ENCODE measurements at regions not wholly inside any gene's neighbourhood (a gene's known extent, or its start where the extent isn't known, plus 50 kb on each side); places are given as distances from the start of the nearest gene placed in this dataset.

- TF ChIP-seq ARID4B (CRISPR knock-in tag; IDR thresholded peaks at IDR 0.05; ENCODE audit: borderline replicate concordance) (no peak), E2F1 (CRISPR knock-in tag; IDR thresholded peaks at IDR 0.05) (no peak), TCF7 (CRISPR knock-in tag; IDR thresholded peaks at IDR 0.05; ENCODE audit: low read depth) (no peak)
Observed at GRCh38 chr17:74107107-74107506, 96.4 kb upstream of the RPL38 start (continued).

DNA sequence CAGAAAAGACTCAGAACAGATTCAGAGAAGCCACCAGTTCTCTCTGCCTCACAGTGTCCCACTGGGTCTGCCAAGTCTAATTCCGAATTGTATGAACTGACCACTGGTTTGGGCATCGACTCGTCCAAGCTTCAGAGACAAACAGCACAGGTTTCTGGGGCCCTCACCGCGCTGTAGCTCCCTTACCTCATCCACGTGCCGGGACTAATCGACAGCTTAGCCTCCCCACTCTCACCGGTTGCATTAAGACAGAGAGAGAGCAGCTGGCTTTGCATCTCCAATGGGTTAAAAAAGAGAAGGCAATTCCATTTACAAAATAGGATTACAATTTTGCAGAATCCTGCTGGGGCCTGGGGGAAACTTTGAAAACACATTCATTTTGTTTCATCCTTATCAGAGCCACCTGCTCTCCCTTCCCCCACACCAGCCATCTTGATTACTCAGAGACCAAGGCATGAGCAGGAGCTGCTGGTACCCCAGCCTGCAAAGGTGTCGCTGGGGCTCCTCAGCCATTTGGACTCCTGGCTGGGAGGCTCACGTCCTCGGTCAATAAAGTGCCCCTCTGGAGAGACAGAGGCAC is 95.3 kb upstream of the RPL38 start:
- CTCF ChIA-PET: interaction anchor here (1.3 to 6.1 kb wide), 4 partner anchors 11 to 91 kb away, joined by 4 to 52 read pairs (median 31); no protein-coding TSS in a partner anchor
- H3K27ac Mint-ChIP-seq: no peak overlapping the region

More for the DNA sequence above, 95.3 kb upstream of the RPL38 start:
- DNase-seq (ENCODE audit: low spot score) (no peak), ATAC-seq (no peak)
- Mint-ChIP-seq H3K4me1 (peaks cover 28% of the 10 kb centered on the region), H3K4me3 (no peak overlapping the region), H3K27me3 (ENCODE audit: low read depth) (peaks cover 8% of the 10 kb centered on the region; the same call in 1 of the 2 replicates), H3K36me3 (no peaks in the 10 kb centered on the region), H3K9me3 (peaks cover 4% of the 10 kb centered on the region; the same call in 1 of the 2 replicates)
- POLR2A ChIA-PET: no interaction called here
- TF ChIP-seq JUN (CRISPR knock-in tag; IDR thresholded peaks at IDR 0.05) (no peak), E2F1 (CRISPR knock-in tag; IDR thresholded peaks at IDR 0.05) (no peak), FOXP1 (CRISPR knock-in tag; IDR thresholded peaks at IDR 0.05; ENCODE audit: borderline replicate concordance) (no peak), TEAD4 (CRISPR knock-in tag; IDR thresholded peaks at IDR 0.05) (no peak), CBFB (CRISPR knock-in tag; IDR thresholded peaks at IDR 0.05; ENCODE audit: low read depth) (no peak), ZNF671 (CRISPR knock-in tag; IDR thresholded peaks at IDR 0.05) (no peak), ZBTB43 (CRISPR knock-in tag; IDR thresholded peaks at IDR 0.05) (no peak), ZNF317 (CRISPR knock-in tag; IDR thresholded peaks at IDR 0.05; ENCODE audit: borderline replicate concordance, low read depth) (no peak), MXD4 (CRISPR knock-in tag; IDR thresholded peaks at IDR 0.05; ENCODE audit: borderline replicate concordance) (no peak), MYBL2 (CRISPR knock-in tag; IDR thresholded peaks at IDR 0.05) (no peak), TCF7 (CRISPR knock-in tag; IDR thresholded peaks at IDR 0.05; ENCODE audit: low read depth) (no peak), AFF4 (CRISPR knock-in tag; IDR thresholded peaks at IDR 0.05; ENCODE audit: borderline replicate concordance) (no peak), ESRRA (CRISPR knock-in tag; IDR thresholded peaks at IDR 0.05; ENCODE audit: borderline replicate concordance) (no peak), NFYB (CRISPR knock-in tag; conservative IDR thresholded peaks at IDR 0.05; ENCODE audit: low read depth) (no peak), OVOL2 (CRISPR knock-in tag; IDR thresholded peaks at IDR 0.05; ENCODE audit: borderline replicate concordance) (no peak), ZNF121 (CRISPR knock-in tag; IDR thresholded peaks at IDR 0.05) (no peak), ZNF232 (CRISPR knock-in tag; IDR thresholded peaks at IDR 0.05) (no peak)
- TF ChIP-seq, protein P1, sequence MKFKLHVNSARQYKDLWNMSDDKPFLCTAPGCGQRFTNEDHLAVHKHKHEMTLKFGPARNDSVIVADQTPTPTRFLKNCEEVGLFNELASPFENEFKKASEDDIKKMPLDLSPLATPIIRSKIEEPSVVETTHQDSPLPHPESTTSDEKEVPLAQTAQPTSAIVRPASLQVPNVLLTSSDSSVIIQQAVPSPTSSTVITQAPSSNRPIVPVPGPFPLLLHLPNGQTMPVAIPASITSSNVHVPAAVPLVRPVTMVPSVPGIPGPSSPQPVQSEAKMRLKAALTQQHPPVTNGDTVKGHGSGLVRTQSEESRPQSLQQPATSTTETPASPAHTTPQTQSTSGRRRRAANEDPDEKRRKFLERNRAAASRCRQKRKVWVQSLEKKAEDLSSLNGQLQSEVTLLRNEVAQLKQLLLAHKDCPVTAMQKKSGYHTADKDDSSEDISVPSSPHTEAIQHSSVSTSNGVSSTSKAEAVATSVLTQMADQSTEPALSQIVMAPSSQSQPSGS (CRISPR knock-in tag; IDR thresholded peaks at IDR 0.05; ENCODE audit: borderline replicate concordance, low read depth): no peak
- TF ChIP-seq, protein P2, sequence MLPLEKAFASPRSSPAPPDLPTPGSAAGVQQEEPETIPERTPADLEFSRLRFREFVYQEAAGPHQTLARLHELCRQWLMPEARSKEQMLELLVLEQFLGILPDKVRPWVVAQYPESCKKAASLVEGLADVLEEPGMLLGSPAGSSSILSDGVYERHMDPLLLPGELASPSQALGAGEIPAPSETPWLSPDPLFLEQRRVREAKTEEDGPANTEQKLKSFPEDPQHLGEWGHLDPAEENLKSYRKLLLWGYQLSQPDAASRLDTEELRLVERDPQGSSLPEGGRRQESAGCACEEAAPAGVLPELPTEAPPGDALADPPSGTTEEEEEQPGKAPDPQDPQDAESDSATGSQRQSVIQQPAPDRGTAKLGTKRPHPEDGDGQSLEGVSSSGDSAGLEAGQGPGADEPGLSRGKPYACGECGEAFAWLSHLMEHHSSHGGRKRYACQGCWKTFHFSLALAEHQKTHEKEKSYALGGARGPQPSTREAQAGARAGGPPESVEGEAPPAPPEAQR (CRISPR knock-in tag; IDR thresholded peaks at IDR 0.05): no peak
